ENCODE measurements at regions not wholly inside any gene's neighbourhood (a gene's known extent, or its start where the extent isn't known, plus 50 kb on each side); places are given as distances from the start of the nearest gene placed in this dataset.

GRCh38 chr5:168089201-168089887 is 202.1 kb upstream of the WWC1 start:
- peaks cover 0 to 24% (median 0%) of the 10 kb centered on the region in 7 donors for H3K27me3 ChIP-seq (replicated peaks in 1 of 7)
- H3K27ac ChIP-seq: no peak overlapping the region
- no peak for DNase-seq
- 85 to 93% (median 89%) methylated on average over 4 of the region's 4 CpGs for WGBS, 5 donors
- no peaks in the 10 kb centered on the region for H3K4me1 ChIP-seq
- H3K9me3 ChIP-seq: no peaks in the 10 kb centered on the region
- H3K36me3 ChIP-seq: no peaks in the 10 kb centered on the region
- TF ChIP-seq CTCF (IDR thresholded peaks at IDR 0.05 in 8 of 11, conservative IDR thresholded peaks at IDR 0.05 in 3 of 11) (no peak), POLR2A (IDR thresholded peaks at IDR 0.05) (no peak), POLR2AphosphoS5 (IDR thresholded peaks at IDR 0.05) (no peak)
- intact Hi-C loops (cut with DNase I; ENCODE audit: low total_unique reads): no loop called here
- no peak overlapping the region for H3K4me3 ChIP-seq

GRCh38 chr5:168092209-168093185 is 198.9 kb upstream of the WWC1 start:
- TF ChIP-seq POLR2AphosphoS5 (IDR thresholded peaks at IDR 0.05) (no peak), CTCF (IDR thresholded peaks at IDR 0.05 in 8 of 11, conservative IDR thresholded peaks at IDR 0.05 in 3 of 11) (no peak), POLR2A (IDR thresholded peaks at IDR 0.05) (no peak)
- H3K9me3 ChIP-seq: no peaks in the 10 kb centered on the region
- intact Hi-C loops (cut with DNase I; ENCODE audit: low total_unique reads): no loop called here
- no peak overlapping the region for H3K27ac ChIP-seq
- DNase-seq: no peak
- H3K4me1 ChIP-seq: no peaks in the 10 kb centered on the region
- H3K36me3 ChIP-seq: no peaks in the 10 kb centered on the region
- 61 to 73% (median 71%) methylated on average over 8 of the region's 8 CpGs for WGBS, 5 donors
- peaks cover 0 to 4% (median 0%) of the 10 kb centered on the region in 7 donors for H3K27me3 ChIP-seq (replicated peaks in 1 of 7)
- no peak overlapping the region for H3K4me3 ChIP-seq

GRCh38 chr5:168093200-168093910 is 198.1 kb upstream of the WWC1 start:
- TF ChIP-seq CTCF (IDR thresholded peaks at IDR 0.05 in 8 of 11, conservative IDR thresholded peaks at IDR 0.05 in 3 of 11) (no peak), POLR2AphosphoS5 (IDR thresholded peaks at IDR 0.05) (no peak), POLR2A (IDR thresholded peaks at IDR 0.05) (no peak)
- DNase-seq: no peak
- H3K4me1 ChIP-seq: no peaks in the 10 kb centered on the region
- intact Hi-C loops (cut with DNase I; ENCODE audit: low total_unique reads): no loop called here
- H3K27me3 ChIP-seq (replicated peaks in 1 of 7): peaks cover 0 to under 1% (median 0%) of the 10 kb centered on the region in 7 donors
- H3K4me3 ChIP-seq: no peak overlapping the region
- H3K36me3 ChIP-seq: no peaks in the 10 kb centered on the region
- H3K9me3 ChIP-seq: no peaks in the 10 kb centered on the region
- 57 to 74% (median 72%) methylated on average over 5 of the region's 5 CpGs for WGBS, 5 donors
- no peak overlapping the region for H3K27ac ChIP-seq
